ENCODE measurements at regions not wholly inside any gene's neighbourhood (a gene's known extent, or its start where the extent isn't known, plus 50 kb on each side); places are given as distances from the start of the nearest gene placed in this dataset.

- no peak for TF ChIP-seq ZNF740 (CRISPR knock-in tag; IDR thresholded peaks at IDR 0.05)
- no peak for TF ChIP-seq ZNF740 (tag; IDR thresholded peaks at IDR 0.05)
- TF ChIP-seq POLR2A (conservative IDR thresholded peaks at IDR 0.05), result no peak
- TF ChIP-seq RAD21 (CRISPR knock-in tag; conservative IDR thresholded peaks at IDR 0.05 in 1 of 2, IDR thresholded peaks at IDR 0.05 in 1 of 2), result no peak
- TF ChIP-seq ZBTB40 (IDR thresholded peaks at IDR 0.05), result no peak
- no peak for TF ChIP-seq ZBTB40 (CRISPR knock-in tag; IDR thresholded peaks at IDR 0.05)
- no peak for TF ChIP-seq ZNF217 (CRISPR knock-in tag; IDR thresholded peaks at IDR 0.05)
- no peak for TF ChIP-seq PHF21A (IDR thresholded peaks at IDR 0.05; ENCODE audit: borderline replicate concordance, low read depth)
- TF ChIP-seq ATF1 (CRISPR knock-in tag; IDR thresholded peaks at IDR 0.05), result no peak
- no peak for TF ChIP-seq ATF1 (tag; IDR thresholded peaks at IDR 0.05)
- TF ChIP-seq JUN (IDR thresholded peaks at IDR 0.05; ENCODE audit: borderline replicate concordance, low read depth, low read length), result no peak
- TF ChIP-seq JUN (CRISPR knock-in tag; IDR thresholded peaks at IDR 0.05; ENCODE audit: borderline replicate concordance), result no peak
- no peak for TF ChIP-seq SP1 (CRISPR knock-in tag; IDR thresholded peaks at IDR 0.05)
- no peak for TF ChIP-seq REST (IDR thresholded peaks at IDR 0.05; ENCODE audit: borderline replicate concordance)
- no peak for TF ChIP-seq REST (CRISPR knock-in tag; IDR thresholded peaks at IDR 0.05; ENCODE audit: low read depth)
- TF ChIP-seq ZFPM2 (CRISPR knock-in tag; IDR thresholded peaks at IDR 0.05), result no peak
- no peak for TF ChIP-seq CTCF (IDR thresholded peaks at IDR 0.05 in 2 of 3, conservative IDR thresholded peaks at IDR 0.05 in 1 of 3; ENCODE audit: insufficient read depth in 2 of 3, low read depth in 1 of 3, low read length in 3 of 3)
Measured at GRCh38 chr6:16989382-16989781, 112.5 kb upstream of the STMND1 start.

Measured in K562 (cell line).